Fibroblast of the aortic adventitia (primary cell): ENCODE measurements at regions not wholly inside any gene's neighbourhood (a gene's known extent, or its start where the extent isn't known, plus 50 kb on each side); places are given as distances from the start of the nearest gene placed in this dataset.

Source experiments
- DNase-seq: peaks from one replicate; pipeline ENCODE4 v3.0.0-alpha.2; 2010; ENCODE audit warnings: low read depth
- H3K4me3 ChIP-seq: 2 replicates; pipeline ENCODE4 v1.5.1; 2011; ENCODE audit warnings: low read depth, mild to moderate bottlenecking, control low read depth, low read length, moderate library complexity
- TF ChIP-seq, protein P1 (sequence below): IDR thresholded peaks from 2 replicates; pipeline ENCODE4 v1.5.1; 2011; ENCODE audit warnings: mild to moderate bottlenecking, low read length, control low read depth, inconsistent platforms; ENCODE audit not compliant: insufficient read depth

DNA sequence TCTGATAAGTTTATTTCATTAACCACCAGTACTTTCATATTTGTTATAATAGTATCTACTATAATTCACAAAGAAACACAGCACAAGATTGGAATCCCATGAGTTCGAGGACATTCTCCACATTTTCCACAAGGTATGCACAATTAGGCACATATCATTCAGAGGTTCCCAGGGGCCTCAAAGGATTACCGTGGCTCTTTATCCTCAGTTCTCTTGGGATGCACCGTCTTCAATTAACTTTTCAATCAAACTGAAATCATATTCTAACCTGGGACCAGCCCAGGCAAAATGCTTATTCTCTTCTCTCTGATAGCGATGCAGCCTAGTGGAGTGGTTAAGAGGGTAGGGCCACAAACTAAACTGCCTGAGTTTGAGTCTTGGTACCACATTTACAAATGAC is 242.6 kb upstream of the RASGEF1B start:
- TF ChIP-seq, protein P1, sequence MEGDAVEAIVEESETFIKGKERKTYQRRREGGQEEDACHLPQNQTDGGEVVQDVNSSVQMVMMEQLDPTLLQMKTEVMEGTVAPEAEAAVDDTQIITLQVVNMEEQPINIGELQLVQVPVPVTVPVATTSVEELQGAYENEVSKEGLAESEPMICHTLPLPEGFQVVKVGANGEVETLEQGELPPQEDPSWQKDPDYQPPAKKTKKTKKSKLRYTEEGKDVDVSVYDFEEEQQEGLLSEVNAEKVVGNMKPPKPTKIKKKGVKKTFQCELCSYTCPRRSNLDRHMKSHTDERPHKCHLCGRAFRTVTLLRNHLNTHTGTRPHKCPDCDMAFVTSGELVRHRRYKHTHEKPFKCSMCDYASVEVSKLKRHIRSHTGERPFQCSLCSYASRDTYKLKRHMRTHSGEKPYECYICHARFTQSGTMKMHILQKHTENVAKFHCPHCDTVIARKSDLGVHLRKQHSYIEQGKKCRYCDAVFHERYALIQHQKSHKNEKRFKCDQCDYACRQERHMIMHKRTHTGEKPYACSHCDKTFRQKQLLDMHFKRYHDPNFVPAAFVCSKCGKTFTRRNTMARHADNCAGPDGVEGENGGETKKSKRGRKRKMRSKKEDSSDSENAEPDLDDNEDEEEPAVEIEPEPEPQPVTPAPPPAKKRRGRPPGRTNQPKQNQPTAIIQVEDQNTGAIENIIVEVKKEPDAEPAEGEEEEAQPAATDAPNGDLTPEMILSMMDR, result no peak
- no peak overlapping the region for H3K4me3 ChIP-seq
- no peak for DNase-seq

- DNase-seq, result no peak
- TF ChIP-seq, protein P1, result no peak
These were observed 241.0 kb upstream of the RASGEF1B start for GRCh38 chr4:81712714-81713113.

GRCh38 chr4:81704461-81704860 is 232.8 kb upstream of the RASGEF1B start:
- H3K4me3 ChIP-seq, result no peak overlapping the region
- TF ChIP-seq, protein P1, result no peak
- no peak for DNase-seq

More at GRCh38 chr4:81712714-81713113, 241.0 kb upstream of the RASGEF1B start:
- no peak overlapping the region for H3K4me3 ChIP-seq

- TF ChIP-seq, protein P1, result no peak
- H3K4me3 ChIP-seq, result no peak overlapping the region
- DNase-seq, result no peak
These were observed 228.5 kb upstream of the RASGEF1B start for GRCh38 chr4:81700189-81700588.

DNA sequence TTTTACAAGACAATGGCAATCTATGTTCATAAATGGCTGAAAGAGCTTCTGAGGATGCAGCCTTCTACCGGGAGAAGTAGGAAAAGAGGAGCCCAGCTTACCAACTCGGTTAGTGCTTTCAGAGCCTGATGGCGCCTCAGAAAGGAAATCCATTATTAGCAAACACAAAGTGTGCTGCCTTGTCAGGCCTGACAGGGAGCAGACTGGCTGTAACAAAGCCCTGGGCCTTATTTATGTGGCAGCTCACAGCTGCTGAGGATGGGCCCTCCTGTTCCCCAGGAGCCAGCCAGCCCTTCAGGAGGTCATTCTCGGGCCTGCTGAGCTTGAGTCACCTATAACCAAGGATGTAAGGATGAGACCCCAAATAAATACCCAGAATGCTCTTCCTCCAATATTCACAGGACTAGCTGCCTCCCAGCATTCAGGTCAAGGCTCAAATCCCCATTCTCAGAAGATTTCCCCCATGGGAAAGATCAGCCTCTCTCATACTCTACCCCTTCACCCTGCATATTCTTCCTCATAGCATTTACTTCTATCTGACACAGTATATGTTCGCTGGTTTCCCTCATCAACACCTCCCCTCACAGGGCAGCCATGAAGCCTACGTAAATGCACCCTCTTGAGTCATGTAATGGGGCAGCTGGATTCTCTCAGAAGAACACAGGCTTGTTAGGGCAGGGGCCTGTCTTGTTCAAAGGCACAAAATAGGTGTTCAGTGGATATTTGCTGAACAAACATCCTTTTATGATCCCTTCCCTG is 227.0 kb upstream of the RASGEF1B start:
- TF ChIP-seq, protein P1, result no peak
- H3K4me3 ChIP-seq, result no peak overlapping the region
- no peak for DNase-seq

DNA sequence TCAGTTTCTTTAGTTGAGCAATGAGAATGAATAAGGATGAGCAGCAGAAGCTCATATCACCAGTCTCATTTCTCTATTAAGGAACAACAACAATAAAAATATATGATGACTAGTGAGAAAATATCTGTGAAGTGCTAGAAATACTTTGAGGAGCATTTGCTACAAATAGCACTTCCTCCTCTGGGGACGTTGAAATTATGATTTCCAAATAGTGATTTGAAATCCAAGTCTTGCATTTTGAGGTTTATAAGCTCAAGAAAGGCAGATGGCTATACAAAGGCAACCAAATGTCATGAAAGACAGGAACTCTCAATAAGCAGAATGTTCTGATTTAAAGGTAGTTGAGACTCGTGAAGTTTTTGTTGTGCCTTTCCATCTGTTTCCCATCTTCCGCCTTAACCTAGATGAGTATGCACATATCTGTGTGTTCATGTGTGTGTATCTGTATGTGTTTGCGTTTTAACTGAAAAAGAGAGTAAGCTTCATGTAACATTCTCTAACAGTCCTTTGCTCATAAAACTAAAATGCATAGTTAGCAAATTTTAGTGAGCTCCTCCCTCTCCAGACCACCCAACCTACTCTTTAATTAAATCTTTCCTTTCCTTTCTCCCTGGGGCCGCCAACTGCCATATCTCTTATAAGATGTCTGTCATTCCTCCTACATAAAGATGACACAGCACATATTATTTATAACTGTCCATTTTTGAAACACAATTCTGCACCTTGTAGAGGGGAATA is 222.6 kb upstream of the RASGEF1B start:
- no peak overlapping the region for H3K4me3 ChIP-seq
- TF ChIP-seq, protein P1, result no peak
- DNase-seq, result no peak
